ENCODE measurements at regions not wholly inside any gene's neighbourhood (a gene's known extent, or its start where the extent isn't known, plus 50 kb on each side); places are given as distances from the start of the nearest gene placed in this dataset.

GRCh38 chr2:78896536-78896935 is 129.0 kb upstream of the REG3G start (continued):
- TF ChIP-seq, protein P1, sequence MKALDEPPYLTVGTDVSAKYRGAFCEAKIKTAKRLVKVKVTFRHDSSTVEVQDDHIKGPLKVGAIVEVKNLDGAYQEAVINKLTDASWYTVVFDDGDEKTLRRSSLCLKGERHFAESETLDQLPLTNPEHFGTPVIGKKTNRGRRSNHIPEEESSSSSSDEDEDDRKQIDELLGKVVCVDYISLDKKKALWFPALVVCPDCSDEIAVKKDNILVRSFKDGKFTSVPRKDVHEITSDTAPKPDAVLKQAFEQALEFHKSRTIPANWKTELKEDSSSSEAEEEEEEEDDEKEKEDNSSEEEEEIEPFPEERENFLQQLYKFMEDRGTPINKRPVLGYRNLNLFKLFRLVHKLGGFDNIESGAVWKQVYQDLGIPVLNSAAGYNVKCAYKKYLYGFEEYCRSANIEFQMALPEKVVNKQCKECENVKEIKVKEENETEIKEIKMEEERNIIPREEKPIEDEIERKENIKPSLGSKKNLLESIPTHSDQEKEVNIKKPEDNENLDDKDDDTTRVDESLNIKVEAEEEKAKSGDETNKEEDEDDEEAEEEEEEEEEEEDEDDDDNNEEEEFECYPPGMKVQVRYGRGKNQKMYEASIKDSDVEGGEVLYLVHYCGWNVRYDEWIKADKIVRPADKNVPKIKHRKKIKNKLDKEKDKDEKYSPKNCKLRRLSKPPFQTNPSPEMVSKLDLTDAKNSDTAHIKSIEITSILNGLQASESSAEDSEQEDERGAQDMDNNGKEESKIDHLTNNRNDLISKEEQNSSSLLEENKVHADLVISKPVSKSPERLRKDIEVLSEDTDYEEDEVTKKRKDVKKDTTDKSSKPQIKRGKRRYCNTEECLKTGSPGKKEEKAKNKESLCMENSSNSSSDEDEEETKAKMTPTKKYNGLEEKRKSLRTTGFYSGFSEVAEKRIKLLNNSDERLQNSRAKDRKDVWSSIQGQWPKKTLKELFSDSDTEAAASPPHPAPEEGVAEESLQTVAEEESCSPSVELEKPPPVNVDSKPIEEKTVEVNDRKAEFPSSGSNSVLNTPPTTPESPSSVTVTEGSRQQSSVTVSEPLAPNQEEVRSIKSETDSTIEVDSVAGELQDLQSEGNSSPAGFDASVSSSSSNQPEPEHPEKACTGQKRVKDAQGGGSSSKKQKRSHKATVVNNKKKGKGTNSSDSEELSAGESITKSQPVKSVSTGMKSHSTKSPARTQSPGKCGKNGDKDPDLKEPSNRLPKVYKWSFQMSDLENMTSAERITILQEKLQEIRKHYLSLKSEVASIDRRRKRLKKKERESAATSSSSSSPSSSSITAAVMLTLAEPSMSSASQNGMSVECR (CRISPR knock-in tag; IDR thresholded peaks at IDR 0.05; ENCODE audit: borderline replicate concordance), result no peak
- TF ChIP-seq, protein P2, sequence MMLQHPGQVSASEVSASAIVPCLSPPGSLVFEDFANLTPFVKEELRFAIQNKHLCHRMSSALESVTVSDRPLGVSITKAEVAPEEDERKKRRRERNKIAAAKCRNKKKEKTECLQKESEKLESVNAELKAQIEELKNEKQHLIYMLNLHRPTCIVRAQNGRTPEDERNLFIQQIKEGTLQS (CRISPR knock-in tag; conservative IDR thresholded peaks at IDR 0.05), result no peak
- no peak for TF ChIP-seq ZNF219 (CRISPR knock-in tag; IDR thresholded peaks at IDR 0.05; ENCODE audit: borderline replicate concordance)
- no peak for TF ChIP-seq TCF7 (CRISPR knock-in tag; IDR thresholded peaks at IDR 0.05; ENCODE audit: low read depth)
- TF ChIP-seq ZNF512 (CRISPR knock-in tag; IDR thresholded peaks at IDR 0.05; ENCODE audit: borderline replicate concordance), result no peak
- TF ChIP-seq ATF1 (CRISPR knock-in tag; IDR thresholded peaks at IDR 0.05), result no peak
- TF ChIP-seq NFATC4 (CRISPR knock-in tag; IDR thresholded peaks at IDR 0.05), result no peak

GRCh38 chr2:78907089-78907488 is 118.4 kb upstream of the REG3G start:
- H3K27ac Mint-ChIP-seq, result no peak overlapping the region
- H3K4me3 Mint-ChIP-seq, result no peak overlapping the region
- no peaks in the 10 kb centered on the region for H3K36me3 Mint-ChIP-seq
- ChIA-PET CTCF (no interaction called here), POLR2A (no interaction called here)
- no peak for DNase-seq (ENCODE audit: low spot score)
- TF ChIP-seq TEAD4 (CRISPR knock-in tag; IDR thresholded peaks at IDR 0.05) (no peak), ERG (CRISPR knock-in tag; IDR thresholded peaks at IDR 0.05) (no peak)
- TF ChIP-seq, protein P2 (CRISPR knock-in tag; conservative IDR thresholded peaks at IDR 0.05), result no peak
- TF ChIP-seq, protein P3, sequence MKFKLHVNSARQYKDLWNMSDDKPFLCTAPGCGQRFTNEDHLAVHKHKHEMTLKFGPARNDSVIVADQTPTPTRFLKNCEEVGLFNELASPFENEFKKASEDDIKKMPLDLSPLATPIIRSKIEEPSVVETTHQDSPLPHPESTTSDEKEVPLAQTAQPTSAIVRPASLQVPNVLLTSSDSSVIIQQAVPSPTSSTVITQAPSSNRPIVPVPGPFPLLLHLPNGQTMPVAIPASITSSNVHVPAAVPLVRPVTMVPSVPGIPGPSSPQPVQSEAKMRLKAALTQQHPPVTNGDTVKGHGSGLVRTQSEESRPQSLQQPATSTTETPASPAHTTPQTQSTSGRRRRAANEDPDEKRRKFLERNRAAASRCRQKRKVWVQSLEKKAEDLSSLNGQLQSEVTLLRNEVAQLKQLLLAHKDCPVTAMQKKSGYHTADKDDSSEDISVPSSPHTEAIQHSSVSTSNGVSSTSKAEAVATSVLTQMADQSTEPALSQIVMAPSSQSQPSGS (CRISPR knock-in tag; IDR thresholded peaks at IDR 0.05; ENCODE audit: borderline replicate concordance, low read depth), result no peak
- no peak for ATAC-seq
- H3K4me1 Mint-ChIP-seq, result peaks cover 15% of the 10 kb centered on the region
- H3K9me3 Mint-ChIP-seq, result no peaks in the 10 kb centered on the region
- peaks cover 2% of the 10 kb centered on the region; the same call in 1 of the 2 replicates for H3K27me3 Mint-ChIP-seq (ENCODE audit: low read depth)

GRCh38 chr2:78908973-78909372 is 116.5 kb upstream of the REG3G start:
- Mint-ChIP-seq H3K9me3 (no peaks in the 10 kb centered on the region), H3K27me3 (ENCODE audit: low read depth) (peaks cover 3% of the 10 kb centered on the region), H3K4me3 (no peak overlapping the region), H3K27ac (no peak overlapping the region), H3K36me3 (no peaks in the 10 kb centered on the region), H3K4me1 (peaks cover 30% of the 10 kb centered on the region)
- TF ChIP-seq USF2 (CRISPR knock-in tag; IDR thresholded peaks at IDR 0.05) (peak; percentile 29; the same call in 1 of the 2 replicates), USF1 (CRISPR knock-in tag; IDR thresholded peaks at IDR 0.05) (0 out of 2 replicates have a peak, but pooled peaks have one; percentile 23), ZNF232 (CRISPR knock-in tag; IDR thresholded peaks at IDR 0.05) (no peak), GABPB1 (CRISPR knock-in tag; IDR thresholded peaks at IDR 0.05) (peak; percentile 89)
- TF ChIP-seq, protein P4, sequence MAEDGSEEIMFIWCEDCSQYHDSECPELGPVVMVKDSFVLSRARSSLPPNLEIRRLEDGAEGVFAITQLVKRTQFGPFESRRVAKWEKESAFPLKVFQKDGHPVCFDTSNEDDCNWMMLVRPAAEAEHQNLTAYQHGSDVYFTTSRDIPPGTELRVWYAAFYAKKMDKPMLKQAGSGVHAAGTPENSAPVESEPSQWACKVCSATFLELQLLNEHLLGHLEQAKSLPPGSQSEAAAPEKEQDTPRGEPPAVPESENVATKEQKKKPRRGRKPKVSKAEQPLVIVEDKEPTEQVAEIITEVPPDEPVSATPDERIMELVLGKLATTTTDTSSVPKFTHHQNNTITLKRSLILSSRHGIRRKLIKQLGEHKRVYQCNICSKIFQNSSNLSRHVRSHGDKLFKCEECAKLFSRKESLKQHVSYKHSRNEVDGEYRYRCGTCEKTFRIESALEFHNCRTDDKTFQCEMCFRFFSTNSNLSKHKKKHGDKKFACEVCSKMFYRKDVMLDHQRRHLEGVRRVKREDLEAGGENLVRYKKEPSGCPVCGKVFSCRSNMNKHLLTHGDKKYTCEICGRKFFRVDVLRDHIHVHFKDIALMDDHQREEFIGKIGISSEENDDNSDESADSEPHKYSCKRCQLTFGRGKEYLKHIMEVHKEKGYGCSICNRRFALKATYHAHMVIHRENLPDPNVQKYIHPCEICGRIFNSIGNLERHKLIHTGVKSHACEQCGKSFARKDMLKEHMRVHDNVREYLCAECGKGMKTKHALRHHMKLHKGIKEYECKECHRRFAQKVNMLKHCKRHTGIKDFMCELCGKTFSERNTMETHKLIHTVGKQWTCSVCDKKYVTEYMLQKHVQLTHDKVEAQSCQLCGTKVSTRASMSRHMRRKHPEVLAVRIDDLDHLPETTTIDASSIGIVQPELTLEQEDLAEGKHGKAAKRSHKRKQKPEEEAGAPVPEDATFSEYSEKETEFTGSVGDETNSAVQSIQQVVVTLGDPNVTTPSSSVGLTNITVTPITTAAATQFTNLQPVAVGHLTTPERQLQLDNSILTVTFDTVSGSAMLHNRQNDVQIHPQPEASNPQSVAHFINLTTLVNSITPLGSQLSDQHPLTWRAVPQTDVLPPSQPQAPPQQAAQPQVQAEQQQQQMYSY (CRISPR knock-in tag; IDR thresholded peaks at IDR 0.05), result no peak
- CTCF ChIA-PET, result no interaction called here
- ATAC-seq, result no peak
- no peak for DNase-seq (ENCODE audit: low spot score)
- POLR2A ChIA-PET, result no interaction called here
